GM19452 (cell line): ENCODE measurements at regions not wholly inside any gene's neighbourhood (a gene's known extent, or its start where the extent isn't known, plus 50 kb on each side); places are given as distances from the start of the nearest gene placed in this dataset.

ENCODE experiments used
- ATAC-seq: cut with Tn5 transposase; IDR thresholded peaks from one replicate; pipeline ENCODE4 v1.9.1; 2021; ENCODE audit not compliant: unreplicated experiment

DNA sequence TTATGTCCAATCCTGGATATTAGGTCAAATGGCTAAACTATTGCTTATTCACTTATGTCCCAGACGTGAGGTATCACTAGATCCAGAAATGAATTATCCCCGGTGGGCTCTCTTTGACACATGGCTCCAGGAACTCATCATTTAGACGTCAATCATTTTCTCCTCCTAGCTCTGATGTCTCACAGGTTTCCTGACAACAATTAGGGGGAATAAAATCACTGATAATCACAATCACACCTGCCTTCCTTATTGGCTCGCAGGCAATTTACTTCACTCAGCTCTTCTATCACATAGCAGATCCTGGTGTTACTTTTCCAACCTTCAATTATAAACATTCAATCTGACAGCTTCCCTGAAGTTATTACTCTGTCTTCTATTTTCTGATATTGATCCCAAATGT lies 634.0 kb upstream of the TENM4 start:
- no peak for ATAC-seq

DNA sequence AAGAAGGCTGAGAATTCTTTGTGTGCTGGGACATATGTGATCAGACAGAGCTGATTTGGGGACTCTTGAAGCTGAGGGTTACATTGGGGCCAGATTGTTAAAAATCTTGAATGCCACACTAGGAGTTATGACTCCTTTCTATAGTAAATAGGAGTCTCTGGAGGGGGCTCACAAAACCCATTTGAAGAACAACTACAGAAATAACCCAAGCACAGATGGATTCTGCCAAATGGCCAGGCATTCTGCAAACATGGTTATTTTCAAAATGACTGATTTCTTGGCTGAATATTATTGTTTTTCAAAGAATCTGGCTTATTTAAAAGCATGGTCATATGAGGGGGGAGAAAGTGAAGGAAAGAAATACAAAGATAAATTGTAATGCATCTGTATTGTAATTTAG lies 625.5 kb upstream of the TENM4 start:
- ATAC-seq: no peak

DNA sequence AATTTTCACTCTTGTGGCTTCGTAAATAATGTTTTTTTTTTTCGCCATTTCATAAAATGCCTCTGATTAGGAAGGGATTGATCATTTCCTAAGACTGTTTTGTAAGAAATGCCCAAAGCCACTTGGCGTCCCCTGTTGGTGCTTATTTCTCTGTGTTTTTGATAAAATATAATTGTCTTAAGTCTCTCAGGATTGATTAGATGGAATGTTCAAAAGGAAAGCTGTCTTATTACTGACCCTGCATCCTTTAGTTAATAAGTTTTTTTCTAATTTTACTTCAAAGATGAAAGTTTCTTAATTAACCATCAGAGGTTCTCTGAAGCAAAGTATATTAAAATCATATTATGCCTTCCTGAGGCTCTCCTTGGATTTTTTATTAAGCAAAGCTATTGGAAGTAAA lies 624.3 kb upstream of the TENM4 start:
- no peak for ATAC-seq

DNA sequence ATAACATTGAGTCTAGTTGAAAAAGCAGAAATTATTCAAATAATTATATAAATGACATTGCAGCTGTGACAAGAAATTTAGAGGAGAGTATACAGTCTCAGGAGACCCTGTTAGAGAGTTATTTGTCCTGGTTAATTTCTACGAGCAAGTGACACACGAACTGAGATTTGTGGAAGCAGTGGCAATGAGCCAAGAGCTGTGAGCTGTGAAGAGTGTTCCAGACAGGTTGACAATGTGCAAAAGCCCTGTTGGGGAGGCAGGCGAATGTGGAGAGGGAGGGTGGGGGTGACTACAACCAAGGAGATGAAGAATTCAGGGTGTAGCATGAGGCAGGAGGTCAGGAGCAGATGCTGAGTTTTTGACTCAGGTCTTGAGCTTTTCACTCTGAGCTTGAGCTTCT lies 620.2 kb upstream of the TENM4 start:
- no peak for ATAC-seq

DNA sequence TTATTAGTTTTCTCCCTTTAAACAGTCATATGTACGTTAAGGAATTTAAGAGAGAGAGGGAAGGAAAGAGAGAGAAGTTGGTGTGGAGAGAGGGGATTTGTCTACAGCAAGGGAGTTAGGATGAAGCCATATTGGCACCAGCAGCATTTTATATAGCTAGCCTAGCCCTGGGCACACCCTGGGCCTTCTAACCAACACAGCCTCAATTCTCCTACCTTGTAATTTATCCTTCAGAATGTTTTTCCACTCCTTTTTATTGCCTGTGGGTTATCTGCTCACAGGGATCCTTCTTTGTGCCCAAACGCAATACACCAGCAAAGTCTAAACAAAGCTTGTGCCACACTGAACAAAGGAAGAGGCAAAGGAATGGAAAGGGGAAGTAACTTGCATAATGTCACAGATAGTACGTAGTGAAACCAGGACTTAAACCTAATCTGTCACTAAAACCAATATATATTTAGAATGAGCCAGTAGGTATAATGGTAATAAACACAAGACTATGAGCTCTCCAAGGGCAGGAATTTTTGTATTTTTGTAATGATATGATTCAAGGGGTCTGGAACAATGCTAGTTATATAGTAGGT lies 613.8 kb upstream of the TENM4 start:
- ATAC-seq: no peak

DNA sequence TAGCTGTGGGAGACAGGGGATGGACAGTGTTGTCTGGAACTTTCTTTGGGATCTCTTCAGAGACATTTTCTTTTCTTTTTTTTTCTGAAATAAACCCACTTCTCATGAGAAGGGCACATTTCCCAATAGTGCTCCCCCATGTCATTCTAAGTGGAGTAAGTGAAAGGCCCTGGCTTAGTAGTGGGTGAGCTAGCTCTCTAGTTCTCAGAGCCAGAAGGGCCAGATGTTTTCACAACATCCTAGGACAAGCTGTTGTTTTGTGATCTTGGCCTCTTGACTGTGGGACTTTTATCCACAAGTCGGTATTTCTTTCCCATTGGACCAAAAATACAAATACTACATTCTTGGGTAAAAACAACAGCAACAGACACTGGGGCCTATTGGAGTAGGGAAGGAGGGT lies 607.7 kb upstream of the TENM4 start:
- ATAC-seq: no peak

DNA sequence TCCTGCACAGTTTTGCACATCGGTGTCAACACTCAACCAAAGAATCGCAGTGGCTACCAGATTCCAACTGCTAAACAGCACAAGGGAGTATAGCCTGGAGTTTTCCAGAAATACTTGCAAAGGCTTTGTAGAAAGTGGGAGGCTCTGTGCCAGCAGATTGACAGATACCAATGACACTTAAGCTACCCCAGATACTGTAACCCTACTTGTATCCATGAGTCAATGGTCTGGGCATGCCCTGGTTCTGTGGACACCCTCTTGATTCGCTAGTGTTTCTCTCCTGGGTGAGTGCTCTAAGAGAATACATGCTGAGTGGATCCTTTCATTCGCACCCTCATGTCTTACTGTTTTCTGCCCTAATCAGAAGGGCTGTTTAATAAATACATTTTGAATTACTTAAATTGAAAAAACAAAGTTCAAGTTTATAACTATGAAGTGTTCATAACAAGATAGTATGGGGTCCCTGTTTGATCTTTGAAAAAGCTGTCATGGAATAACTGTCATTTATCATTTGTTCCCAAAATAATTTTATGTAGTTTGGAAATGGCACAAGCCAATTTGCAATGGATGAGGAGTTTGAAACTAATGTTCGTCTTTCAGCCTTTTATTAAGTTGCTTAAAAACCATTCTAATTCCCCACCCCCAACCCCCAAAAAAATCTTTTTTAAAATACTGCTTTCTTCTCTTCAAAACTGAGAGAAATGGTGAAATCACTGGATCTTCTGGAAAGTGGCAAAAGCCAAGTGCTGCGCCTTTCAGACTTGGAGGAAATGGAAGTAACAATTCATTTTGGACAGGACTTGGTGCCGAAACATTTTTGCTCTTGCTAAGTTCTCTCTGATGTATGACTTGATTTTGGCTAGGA lies 600.5 kb upstream of the TENM4 start:
- no peak for ATAC-seq

DNA sequence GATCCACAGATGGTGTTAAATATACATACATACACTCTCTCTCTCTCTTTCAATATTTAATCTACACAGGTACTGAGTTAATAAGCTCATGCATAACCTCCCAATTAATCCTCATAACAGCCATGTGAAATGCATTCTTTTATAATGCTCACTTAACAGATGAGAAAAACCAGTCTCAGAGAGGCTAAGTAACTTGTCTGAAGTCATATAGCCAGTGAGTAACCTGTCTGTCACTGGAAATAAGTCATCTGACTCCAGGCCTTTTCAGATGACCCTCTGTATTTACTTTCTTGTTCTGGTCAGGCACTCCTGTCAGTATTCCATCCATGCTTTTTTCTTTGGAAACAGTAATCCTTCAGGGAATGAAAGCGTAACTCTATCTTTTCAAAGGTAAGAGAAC lies 594.0 kb upstream of the TENM4 start:
- ATAC-seq: no peak

DNA sequence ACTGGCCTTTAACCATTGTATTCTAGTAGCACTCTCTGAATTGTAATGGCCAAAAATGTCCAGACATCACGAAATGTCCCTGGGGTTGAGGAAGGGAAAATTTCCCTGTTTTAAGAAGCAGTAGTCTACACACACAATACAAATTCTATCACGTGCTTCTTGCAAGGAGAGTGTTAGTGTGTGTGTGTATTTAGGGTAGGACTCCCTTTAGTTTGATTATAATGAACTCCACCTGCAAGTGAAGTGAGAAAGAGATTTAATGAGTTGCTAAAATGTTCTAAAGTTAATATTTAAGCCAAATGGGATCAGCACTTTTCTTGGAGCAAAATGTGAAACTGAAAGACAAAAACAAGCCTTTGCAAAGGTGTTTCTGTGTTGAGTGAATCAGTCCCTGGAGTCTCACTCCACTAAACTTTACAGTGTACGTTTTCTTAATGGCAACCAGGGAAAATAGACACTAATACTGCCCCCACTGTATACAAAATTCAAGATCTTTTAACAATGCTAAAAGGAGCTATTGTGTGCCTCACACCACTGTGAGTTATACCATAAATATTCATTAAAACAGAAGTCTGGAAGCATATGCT lies 590.3 kb upstream of the TENM4 start:
- no peak for ATAC-seq

DNA sequence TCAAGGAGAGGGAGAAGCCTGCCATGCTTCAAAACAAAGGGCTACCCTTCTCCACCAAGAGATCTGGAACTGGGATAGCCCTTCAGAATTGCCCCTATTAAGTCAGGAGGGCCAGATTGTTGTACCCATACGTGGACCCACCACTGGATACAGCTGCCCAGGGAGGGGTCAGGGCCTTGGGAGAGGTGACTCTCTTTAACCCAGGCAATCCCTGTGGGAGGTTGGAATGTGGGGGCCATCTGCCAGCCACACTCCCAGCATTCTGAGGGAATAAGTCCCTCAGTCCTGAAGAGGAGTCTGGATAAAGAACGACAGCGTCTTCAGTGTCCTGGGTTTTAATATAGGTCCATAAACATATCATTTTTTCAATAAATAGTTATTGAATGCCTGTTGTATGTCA lies 588.2 kb upstream of the TENM4 start:
- no peak for ATAC-seq

DNA sequence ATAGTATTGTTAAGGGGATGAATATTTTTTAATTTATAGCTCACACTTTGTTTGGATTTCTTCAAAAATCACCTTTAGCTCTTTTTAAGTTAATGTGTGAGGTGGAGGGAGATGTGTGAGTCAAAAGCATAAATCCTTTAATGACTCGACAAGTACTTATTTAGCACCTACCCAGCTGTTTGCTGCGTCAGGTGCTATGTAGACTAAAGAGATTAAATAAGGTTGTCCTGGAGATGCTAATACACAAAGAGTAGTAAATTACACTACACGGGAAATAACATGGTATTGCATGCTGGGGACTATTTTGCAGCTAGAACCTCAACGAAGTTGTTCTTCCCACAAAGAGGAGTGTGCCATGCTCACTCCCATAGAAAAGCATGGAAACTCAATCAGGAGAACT lies 583.3 kb upstream of the TENM4 start:
- ATAC-seq: no peak

DNA sequence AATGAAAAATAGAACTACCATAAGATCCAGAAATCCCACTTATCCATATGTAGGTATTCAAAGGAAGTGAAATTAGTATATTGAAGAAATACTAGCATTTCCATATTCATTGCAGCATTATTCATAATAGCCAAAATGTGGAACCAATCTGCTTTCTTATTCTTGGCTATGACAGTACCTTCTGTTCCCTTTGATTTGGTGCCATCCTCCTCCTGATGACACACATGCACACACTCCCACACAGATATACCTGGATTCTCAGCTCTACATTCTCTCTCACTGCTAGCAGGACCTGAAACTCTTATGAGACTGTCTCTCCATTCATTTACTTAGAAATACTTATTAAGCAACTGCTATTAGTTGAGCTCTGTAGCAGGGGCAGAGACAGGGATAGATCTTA lies 582.6 kb upstream of the TENM4 start:
- no peak for ATAC-seq

DNA sequence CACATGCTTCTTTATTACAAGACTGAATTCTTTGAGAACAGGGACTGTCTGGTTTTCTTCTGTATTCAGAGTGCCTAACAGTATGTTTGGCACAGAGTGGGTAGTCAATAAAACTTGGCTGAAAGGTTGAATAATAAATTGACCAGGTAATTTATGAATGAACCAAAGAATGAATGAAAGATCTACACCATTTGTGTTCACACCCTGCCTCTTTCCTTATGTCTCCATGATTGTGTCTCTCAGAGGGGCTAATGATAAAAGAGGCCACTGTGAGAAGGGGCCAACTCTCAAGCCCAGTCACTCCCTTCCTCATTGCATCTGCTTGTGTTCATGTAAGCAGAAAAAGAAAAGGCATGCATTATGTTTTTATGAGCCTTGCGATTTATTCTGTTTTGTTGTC lies 569.7 kb upstream of the TENM4 start:
- no peak for ATAC-seq

DNA sequence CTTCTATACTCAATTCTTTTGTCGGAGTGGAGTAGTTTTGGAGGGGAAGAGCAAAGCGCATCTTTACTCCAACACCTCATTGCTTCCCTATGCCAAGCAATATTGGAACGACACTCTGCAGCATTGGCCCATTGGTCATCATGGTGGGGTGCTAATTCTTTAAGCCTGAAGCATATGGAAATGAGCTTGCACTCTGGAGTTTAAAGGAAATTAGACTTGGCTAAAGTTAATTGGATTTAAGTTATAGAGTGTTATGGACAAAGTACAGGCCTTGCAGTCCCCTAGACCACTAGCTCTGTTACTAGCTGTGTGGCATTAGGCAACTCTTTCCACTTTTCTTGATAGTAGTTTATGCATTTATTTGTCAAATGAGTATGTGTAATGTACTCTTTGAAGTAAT lies 568.3 kb upstream of the TENM4 start:
- ATAC-seq: no peak

DNA sequence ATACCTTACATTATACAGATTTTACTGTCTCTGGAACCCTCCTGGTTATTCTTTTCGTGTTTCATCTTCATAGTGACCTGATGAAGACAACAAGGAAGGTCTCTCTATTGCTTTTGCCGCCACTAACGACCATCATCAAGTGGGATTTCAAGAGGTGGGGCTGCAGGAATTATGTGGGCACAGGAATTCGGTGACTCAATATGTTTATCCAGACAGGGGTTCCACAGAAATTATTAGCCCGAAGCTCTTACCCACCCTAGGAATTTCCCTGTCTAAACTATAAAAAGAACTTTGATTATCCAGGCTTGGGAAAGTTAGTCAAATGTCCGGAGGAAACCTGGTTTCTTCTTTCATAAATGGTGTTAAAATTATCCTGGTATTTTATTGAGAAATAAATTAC lies 566.8 kb upstream of the TENM4 start:
- ATAC-seq: no peak

DNA sequence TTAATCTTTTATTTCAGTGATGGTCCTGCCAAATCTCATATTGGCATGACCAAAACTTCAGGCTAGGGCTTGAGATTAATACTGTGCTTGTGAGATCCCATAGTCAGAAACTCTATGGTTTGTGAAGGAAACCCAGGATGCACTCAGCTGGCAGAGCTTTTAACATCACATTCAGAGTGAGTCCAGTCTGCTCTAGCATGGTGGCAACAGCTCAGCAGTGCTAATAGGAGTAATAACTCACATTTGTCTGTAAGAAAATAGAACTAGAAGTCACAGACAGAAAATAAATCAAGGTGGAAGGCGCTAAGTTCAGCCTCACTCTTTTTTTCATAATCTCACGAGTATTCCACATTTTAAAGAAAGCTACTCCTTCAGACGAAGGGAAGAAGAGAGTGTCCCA lies 549.3 kb upstream of the TENM4 start:
- no peak for ATAC-seq

DNA sequence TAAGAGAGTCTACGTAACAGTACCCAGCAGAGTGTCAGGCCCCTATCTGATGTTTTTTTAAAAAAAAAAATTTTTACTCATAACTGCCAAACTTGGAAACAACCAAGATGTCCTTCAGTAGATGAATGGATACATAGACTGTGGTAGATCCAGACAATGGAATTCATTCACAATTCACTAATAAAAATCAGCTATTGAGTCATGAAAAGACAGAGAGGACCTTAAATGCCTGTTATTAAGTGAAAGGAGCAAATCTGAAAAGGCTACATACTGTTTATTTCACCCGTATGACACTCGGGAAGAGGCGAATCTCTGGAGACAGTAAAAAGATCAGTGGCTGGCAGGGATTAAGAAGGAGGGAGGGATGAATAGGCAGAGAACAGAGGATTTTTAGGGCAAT lies 541.4 kb upstream of the TENM4 start:
- ATAC-seq: no peak

DNA sequence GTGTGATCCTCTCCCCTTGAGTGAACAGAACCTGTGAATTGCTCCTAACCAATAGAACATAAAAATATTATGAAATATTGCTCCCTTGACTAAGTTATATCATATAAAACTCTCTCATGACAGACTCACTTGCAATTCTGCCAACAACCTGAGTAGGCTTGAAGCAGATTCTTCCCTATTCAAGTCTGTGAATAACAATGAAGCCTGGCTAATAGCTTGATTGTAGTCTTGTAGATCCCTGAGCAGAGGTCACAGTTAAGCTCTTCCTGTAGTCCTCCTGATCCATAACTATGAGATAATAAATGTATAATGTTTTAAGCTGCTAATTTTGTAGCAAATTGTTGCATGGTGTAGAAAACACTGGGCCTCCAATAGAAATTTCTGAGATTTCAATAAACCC lies 540.1 kb upstream of the TENM4 start:
- no peak for ATAC-seq

DNA sequence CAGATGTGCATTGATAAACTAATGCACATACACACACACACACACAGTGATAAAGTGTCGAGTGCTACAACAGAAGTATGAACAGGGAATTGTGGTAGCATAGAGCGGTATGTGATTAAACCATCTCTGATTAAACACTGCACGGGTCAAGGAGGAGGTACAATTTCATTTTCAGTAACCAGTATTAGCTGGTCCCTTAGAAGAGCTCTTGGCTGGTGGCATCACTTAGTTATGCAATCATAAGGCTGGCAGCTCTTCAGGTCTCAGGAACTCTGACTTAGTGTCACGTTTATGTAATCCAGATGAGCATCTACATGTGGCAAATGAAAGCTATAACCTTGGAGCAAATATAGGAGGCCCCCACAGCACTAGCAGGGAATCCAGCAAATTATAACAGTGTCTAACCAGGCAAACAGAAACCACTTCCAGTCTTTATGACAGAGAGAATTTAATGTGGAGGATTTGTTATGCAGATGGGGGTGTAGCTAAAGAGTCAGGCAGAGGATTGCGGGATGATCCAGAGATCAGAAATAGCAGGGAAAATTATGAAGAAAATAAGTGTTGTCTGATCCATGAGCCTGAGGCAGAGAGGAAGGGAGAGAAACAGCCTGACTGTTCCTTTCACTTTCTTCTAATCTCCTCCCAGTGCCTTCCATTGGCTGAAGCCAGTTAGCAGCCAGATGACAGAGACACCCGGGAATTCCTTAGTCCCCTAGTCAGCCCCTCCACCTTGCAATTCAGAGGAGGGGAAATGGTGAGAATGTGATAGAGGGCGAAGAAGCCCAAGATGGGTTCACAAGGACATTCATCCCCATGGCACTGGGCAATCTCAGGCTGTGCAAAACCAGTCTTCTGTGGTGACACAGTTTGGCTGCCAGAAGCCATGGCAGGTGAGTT lies 533.1 kb upstream of the TENM4 start:
- ATAC-seq: no peak

DNA sequence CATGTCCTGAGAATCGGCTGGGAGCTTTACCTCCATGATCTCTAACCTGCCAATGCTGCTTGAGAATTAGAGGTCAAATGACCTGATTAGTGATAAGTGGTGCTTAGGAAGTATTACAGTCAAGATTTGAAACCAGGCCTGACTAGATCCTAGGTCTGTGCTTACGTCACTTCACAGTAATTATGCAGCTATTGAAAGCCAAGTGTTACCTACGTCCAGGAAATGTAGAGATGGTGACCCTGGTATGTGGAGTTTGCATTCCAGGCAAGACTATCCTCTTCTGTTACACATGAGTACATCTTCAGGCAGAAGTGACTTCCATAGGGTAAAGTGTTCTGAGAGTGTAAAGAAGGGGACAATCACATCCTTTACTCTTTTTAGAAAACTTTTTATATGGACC lies 530.4 kb upstream of the TENM4 start:
- ATAC-seq: no peak

DNA sequence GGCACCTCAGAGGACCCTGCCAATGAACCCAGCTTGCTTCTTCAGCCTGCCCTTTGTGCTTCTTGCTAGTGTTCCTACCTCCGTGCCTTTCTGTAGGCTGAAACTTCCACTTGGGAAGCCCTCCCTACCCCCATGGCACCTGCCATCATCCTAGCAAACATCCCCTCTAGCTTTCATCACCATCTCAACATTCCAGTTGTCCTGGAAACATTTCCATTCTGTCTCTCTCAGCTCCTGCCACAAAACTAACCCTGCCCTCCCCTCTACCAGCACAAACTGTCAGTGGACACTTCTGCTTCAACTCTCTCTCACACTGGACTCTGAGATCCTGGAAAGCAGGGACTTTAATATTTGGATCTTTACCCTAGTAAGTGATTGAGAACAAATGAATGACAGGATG lies 525.8 kb upstream of the TENM4 start:
- no peak for ATAC-seq
